ENCODE measurements at regions not wholly inside any gene's neighbourhood (a gene's known extent, or its start where the extent isn't known, plus 50 kb on each side); places are given as distances from the start of the nearest gene placed in this dataset.

DNA sequence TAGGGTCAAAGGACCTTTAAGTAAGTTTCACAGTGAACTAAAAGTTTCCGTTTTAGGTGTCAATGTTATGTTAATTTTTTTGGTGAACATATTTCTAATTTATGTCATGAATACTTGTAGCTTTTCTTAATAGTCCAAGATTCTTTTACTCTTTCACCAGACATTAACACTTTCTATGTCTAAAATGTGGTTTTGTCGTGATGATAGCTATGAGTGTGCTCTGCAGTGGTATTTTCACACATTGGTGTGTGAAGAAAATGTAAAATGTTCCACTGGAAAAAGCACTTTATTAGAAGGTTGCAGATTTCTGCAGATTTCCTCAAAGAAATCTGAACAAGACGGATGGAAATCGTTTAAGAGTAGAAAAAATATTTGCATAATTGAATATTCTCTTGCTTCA, 561.0 kb upstream of the ANKRD30A start:
- no peaks in the 10 kb centered on the region for H3K9me3 ChIP-seq (ENCODE audit: insufficient read depth, low read length)
- H3K4me3 ChIP-seq (ENCODE audit: low read length): no peak overlapping the region
- no peaks in the 10 kb centered on the region for H3K79me2 ChIP-seq (ENCODE audit: low read length)
- H3K4me1 ChIP-seq (ENCODE audit: low read length): no peaks in the 10 kb centered on the region
- H3K27ac ChIP-seq (ENCODE audit: low read length): no peak overlapping the region
- TF ChIP-seq CTCF (IDR thresholded peaks at IDR 0.05; ENCODE audit: low read depth, low read length): no peak
- no peak overlapping the region for H3K9ac ChIP-seq (ENCODE audit: low read length)
- H3K36me3 ChIP-seq (replicated peaks; ENCODE audit: low read depth, low read length): no peaks in the 10 kb centered on the region
- no peak overlapping the region for H2AFZ ChIP-seq (ENCODE audit: low read depth, low read length)
- H3K4me2 ChIP-seq (ENCODE audit: low read length): no peak overlapping the region
- no peaks in the 10 kb centered on the region for H3K27me3 ChIP-seq (ENCODE audit: low read depth, low read length)
- no peaks in the 10 kb centered on the region for H4K20me1 ChIP-seq (ENCODE audit: insufficient read depth, low read length)

GRCh38 chr10:36559412-36560400, 565.7 kb upstream of the ANKRD30A start:
- TF ChIP-seq CTCF (IDR thresholded peaks at IDR 0.05; ENCODE audit: low read depth, low read length): no peak
- no peak for TF ChIP-seq EZH2phosphoT487 (IDR thresholded peaks at IDR 0.05; ENCODE audit: low read depth)
- no peaks in the 10 kb centered on the region for H3K27me3 ChIP-seq (ENCODE audit: low read depth, low read length)
- no peak overlapping the region for H3K9ac ChIP-seq (ENCODE audit: low read length)
- H3K36me3 ChIP-seq (replicated peaks; ENCODE audit: low read depth, low read length): no peaks in the 10 kb centered on the region
- H3K4me3 ChIP-seq (ENCODE audit: low read length): no peak overlapping the region
- H3K4me1 ChIP-seq (ENCODE audit: low read length): no peaks in the 10 kb centered on the region
- no peak overlapping the region for H3K4me2 ChIP-seq (ENCODE audit: low read length)
- H4K20me1 ChIP-seq (ENCODE audit: insufficient read depth, low read length): no peaks in the 10 kb centered on the region
- H3K9me3 ChIP-seq (ENCODE audit: insufficient read depth, low read length): no peaks in the 10 kb centered on the region
- no peaks in the 10 kb centered on the region for H3K79me2 ChIP-seq (ENCODE audit: low read length)
- no peak overlapping the region for H2AFZ ChIP-seq (ENCODE audit: low read depth, low read length)
- no peak overlapping the region for H3K27ac ChIP-seq (ENCODE audit: low read length)

- Histone ChIP-seq H2AFZ (ENCODE audit: low read depth, low read length) (no peak overlapping the region), H3K9me3 (ENCODE audit: insufficient read depth, low read length) (no peaks in the 10 kb centered on the region), H3K4me1 (ENCODE audit: low read length) (no peaks in the 10 kb centered on the region), H4K20me1 (ENCODE audit: insufficient read depth, low read length) (no peaks in the 10 kb centered on the region), H3K9ac (ENCODE audit: low read length) (no peak overlapping the region), H3K27me3 (ENCODE audit: low read depth, low read length) (no peaks in the 10 kb centered on the region), H3K27ac (ENCODE audit: low read length) (no peak overlapping the region), H3K4me3 (ENCODE audit: low read length) (no peak overlapping the region), H3K36me3 (replicated peaks; ENCODE audit: low read depth, low read length) (no peaks in the 10 kb centered on the region), H3K4me2 (ENCODE audit: low read length) (no peak overlapping the region), H3K79me2 (ENCODE audit: low read length) (no peaks in the 10 kb centered on the region)
- TF ChIP-seq CTCF (IDR thresholded peaks at IDR 0.05; ENCODE audit: low read depth, low read length) (no peak), EZH2phosphoT487 (IDR thresholded peaks at IDR 0.05; ENCODE audit: low read depth) (no peak)
These were observed 568.9 kb upstream of the ANKRD30A start for GRCh38 chr10:36556468-36556867.

DNA sequence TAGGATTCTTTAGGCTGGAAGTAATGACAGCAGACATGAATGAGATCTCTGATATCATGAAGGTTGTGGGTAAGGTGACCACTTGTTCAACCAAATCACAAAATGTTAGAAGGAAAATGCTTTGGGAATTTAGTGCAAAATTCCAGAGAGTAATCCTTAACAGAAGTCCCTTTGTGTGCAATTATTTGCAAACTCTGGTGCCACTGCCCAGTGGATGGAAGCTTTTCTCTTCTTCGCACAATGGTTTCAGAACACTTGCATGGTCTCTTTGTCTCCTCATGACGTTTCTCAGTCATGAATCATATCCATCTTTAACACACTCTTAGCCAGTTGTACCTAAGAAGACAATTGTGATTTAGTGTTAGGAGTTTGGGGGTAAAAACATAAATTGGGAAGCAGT, 570.4 kb upstream of the ANKRD30A start:
- Histone ChIP-seq H3K27ac (ENCODE audit: low read length) (no peak overlapping the region), H3K27me3 (ENCODE audit: low read depth, low read length) (no peaks in the 10 kb centered on the region), H4K20me1 (ENCODE audit: insufficient read depth, low read length) (no peaks in the 10 kb centered on the region), H3K79me2 (ENCODE audit: low read length) (no peaks in the 10 kb centered on the region), H3K4me2 (ENCODE audit: low read length) (no peak overlapping the region), H3K9me3 (ENCODE audit: insufficient read depth, low read length) (no peaks in the 10 kb centered on the region), H3K36me3 (replicated peaks; ENCODE audit: low read depth, low read length) (no peaks in the 10 kb centered on the region), H2AFZ (ENCODE audit: low read depth, low read length) (no peak overlapping the region), H3K4me1 (ENCODE audit: low read length) (no peaks in the 10 kb centered on the region), H3K9ac (ENCODE audit: low read length) (no peak overlapping the region), H3K4me3 (ENCODE audit: low read length) (no peak overlapping the region)
- TF ChIP-seq CTCF (IDR thresholded peaks at IDR 0.05; ENCODE audit: low read depth, low read length) (no peak), EZH2phosphoT487 (IDR thresholded peaks at IDR 0.05; ENCODE audit: low read depth) (no peak)

Data from OCI-LY3 (cell line).